H1 (cell line): ENCODE measurements at regions not wholly inside any gene's neighbourhood (a gene's known extent, or its start where the extent isn't known, plus 50 kb on each side); places are given as distances from the start of the nearest gene placed in this dataset.

Source experiments
- CTCF ChIA-PET: fragments of 300-600 bp; sonication (Branson Sonifier 250); formaldehyde crosslinking; loops from one replicate; lab custom pipeline; 2021; ENCODE audit not compliant: partially characterized antibody; lab: Charles Lee
- POLR2A ChIA-PET: fragments of 300-600 bp; sonication (Branson Sonifier 250); formaldehyde crosslinking; loops from one replicate; lab custom pipeline; 2021; ENCODE audit warnings: inconsistent platforms; ENCODE audit not compliant: partially characterized antibody; lab: Charles Lee
- DNase-seq, 2 experiments: peaks; one replicate each; pipeline versions ENCODE4 v3.0.0 to v3.0.0-alpha.2; 2010 to 2022; ENCODE audit warnings: low spot score in 2 of 2, low read depth in 1 of 2, mixed read lengths in 1 of 2
- FAIRE-seq: peaks from 2 replicates; lab custom pipeline; 2011; peaks lifted over from hg19 to GRCh38; lab: Jason Lieb, UNC
- H2AFZ ChIP-seq: 2 replicates; pipeline ENCODE4 v1.8.1; 2012; ENCODE audit warnings: low read length, inconsistent platforms
- H2AK5ac ChIP-seq: 2 replicates; pipeline ENCODE4 v1.6.1; 2013; ENCODE audit warnings: low read depth, low read length
- H2BK120ac ChIP-seq: replicated peaks from 2 replicates; pipeline ENCODE3; 2013; ENCODE audit warnings: low read depth, low read length, inconsistent platforms
- H2BK12ac ChIP-seq: 2 replicates; pipeline ENCODE4 v1.6.1; 2013; ENCODE audit warnings: low read depth, low read length
- H2BK15ac ChIP-seq: 2 replicates; pipeline ENCODE4 v1.6.1; 2013; ENCODE audit warnings: low read length
- H2BK20ac ChIP-seq: 2 replicates; pipeline ENCODE4 v1.6.1; 2013; ENCODE audit warnings: low read length
- H2BK5ac ChIP-seq: 2 replicates; pipeline ENCODE4 v1.6.1; 2013; ENCODE audit warnings: low read depth, low read length
- H3K14ac ChIP-seq: 2 replicates; pipeline ENCODE4 v1.6.1; 2013; ENCODE audit warnings: inconsistent platforms; ENCODE audit not compliant: insufficient read length
- H3K18ac ChIP-seq: 2 replicates; pipeline ENCODE4 v1.6.1; 2013; ENCODE audit warnings: low read length; ENCODE audit errors: extremely low read depth
- H3K23ac ChIP-seq: 2 replicates; pipeline ENCODE4 v1.6.1; 2013; ENCODE audit warnings: inconsistent platforms; ENCODE audit not compliant: insufficient read length
- H3K23me2 ChIP-seq: 2 replicates; pipeline ENCODE4 v1.6.1; 2013; ENCODE audit warnings: low read depth, low read length
- H3K27ac ChIP-seq: 2 replicates; pipeline ENCODE4 v1.6.1; 2011; ENCODE audit warnings: low read depth, low read length, inconsistent platforms
- H3K27me3 ChIP-seq, 4 experiments: replicated peaks in 1 of 4; 1 replicate in 1 of 4; 2 replicates in 3 of 4; pipeline versions ENCODE4 v1.6.1 to v1.8.1; 2011 to 2013; ENCODE audit warnings: low read length in 3 of 4, mild to moderate bottlenecking in 3 of 4, inconsistent platforms in 2 of 4, mixed read lengths in 2 of 4, moderate library complexity in 1 of 4; ENCODE audit not compliant: control insufficient read depth in 3 of 4, insufficient read depth in 3 of 4; ENCODE audit errors: extremely low read depth in 1 of 4
- H3K36me3 ChIP-seq, 4 experiments: 2 replicates each; pipeline versions ENCODE4 v1.6.1 to v1.8.1; 2011 to 2013; ENCODE audit warnings: mild to moderate bottlenecking in 4 of 4, low read length in 3 of 4, moderate library complexity in 2 of 4, control low read depth in 1 of 4, inconsistent platforms in 1 of 4; ENCODE audit not compliant: insufficient read depth in 4 of 4, control insufficient read depth in 2 of 4
- H3K4ac ChIP-seq: replicated peaks from 2 replicates; pipeline ENCODE3; 2013; ENCODE audit warnings: low read length, low read depth, mixed read lengths, inconsistent platforms; ENCODE audit not compliant: insufficient read length
- H3K4me1 ChIP-seq, 4 experiments: replicated peaks in 1 of 4; 1 replicate in 1 of 4; 2 replicates in 3 of 4; pipeline versions ENCODE4 v1.6.1 to v1.8.1; 2011 to 2013; ENCODE audit warnings: low read length in 3 of 4, inconsistent platforms in 2 of 4, mixed read lengths in 1 of 4; ENCODE audit not compliant: insufficient read depth in 4 of 4, control insufficient read depth in 3 of 4
- H3K4me2 ChIP-seq, 2 experiments: 2 replicates each; pipeline versions ENCODE4 v1.6.1 to v1.8.1; 2011 to 2013; ENCODE audit warnings: low read depth in 2 of 2, low read length in 2 of 2, control low read depth in 1 of 2, inconsistent platforms in 1 of 2, mild to moderate bottlenecking in 1 of 2; ENCODE audit not compliant: insufficient read depth in 1 of 2
- H3K4me3 ChIP-seq, 4 experiments: fragments of 200-600, 300-600 bp in 1 of 4; sonication (generic), shearing (Covaris generic), sonication (Bioruptor Twin) in 1 of 4; 2 replicates each; pipeline versions ENCODE4 v1.5.1 to v1.8.1; 2011 to 2016; ENCODE audit warnings: low read length in 4 of 4, low read depth in 3 of 4, control low read depth in 2 of 4, inconsistent platforms in 2 of 4, mild to moderate bottlenecking in 2 of 4, mixed read lengths in 1 of 4, moderate library complexity in 1 of 4; ENCODE audit not compliant: insufficient read depth in 2 of 4; ENCODE audit errors: extremely low read depth in 1 of 4
- H3K56ac ChIP-seq: replicated peaks from 2 replicates; pipeline ENCODE3; 2013; ENCODE audit warnings: low read depth, mild to moderate bottlenecking, mixed read lengths, low read length, inconsistent platforms; ENCODE audit not compliant: insufficient read length
- H3K79me1 ChIP-seq: 2 replicates; pipeline ENCODE4 v1.6.1; 2013; ENCODE audit warnings: low read depth, low read length, control low read depth
- H3K79me2 ChIP-seq, 2 experiments: 2 replicates each; pipeline versions ENCODE4 v1.6.1 to v1.8.1; 2012 to 2013; ENCODE audit warnings: low read length in 2 of 2, mild to moderate bottlenecking in 2 of 2, inconsistent platforms in 1 of 2; ENCODE audit not compliant: insufficient read depth in 2 of 2, control insufficient read depth in 1 of 2
- H3K9ac ChIP-seq, 4 experiments: replicated peaks in 1 of 4; 1 replicate in 1 of 4; 2 replicates in 3 of 4; pipeline versions ENCODE4 v1.6.1 to v1.8.1; 2011 to 2013; ENCODE audit warnings: low read depth in 3 of 4, low read length in 3 of 4, control low read depth in 2 of 4, mild to moderate bottlenecking in 2 of 4, moderate library complexity in 2 of 4, inconsistent platforms in 1 of 4; ENCODE audit errors: extremely low read depth in 1 of 4
- H3K9me3 ChIP-seq, 2 experiments: 2 replicates each; pipeline versions ENCODE4 v1.6.1 to v1.8.1; 2012 to 2013; ENCODE audit warnings: mild to moderate bottlenecking in 2 of 2, moderate library complexity in 2 of 2, control low read depth in 1 of 2, inconsistent platforms in 1 of 2, low read depth in 1 of 2, low read length in 1 of 2, mixed read lengths in 1 of 2; ENCODE audit not compliant: insufficient read depth in 2 of 2
- H4K20me1 ChIP-seq, 2 experiments: replicated peaks in 1 of 2; 2 replicates each; pipeline versions ENCODE3 to v1.8.1; 2011 to 2013; ENCODE audit warnings: inconsistent platforms in 2 of 2, low read length in 2 of 2, mild to moderate bottlenecking in 1 of 2; ENCODE audit not compliant: insufficient read depth in 2 of 2, control insufficient read depth in 1 of 2
- H4K5ac ChIP-seq: 2 replicates; pipeline ENCODE4 v1.6.1; 2013; ENCODE audit warnings: low read length, low read depth, mixed read lengths, inconsistent platforms; ENCODE audit not compliant: insufficient read length
- H4K8ac ChIP-seq: 2 replicates; pipeline ENCODE4 v1.8.0; 2013; ENCODE audit warnings: mild to moderate bottlenecking, moderate library complexity, low read length, inconsistent platforms; ENCODE audit not compliant: insufficient read depth; ENCODE audit errors: extremely low read depth
- H4K91ac ChIP-seq: replicated peaks from 2 replicates; pipeline ENCODE3; 2013; ENCODE audit warnings: low read length, mixed read lengths, inconsistent platforms; ENCODE audit not compliant: insufficient read length
- CTBP2 ChIP-seq: IDR thresholded peaks from 2 replicates; pipeline ENCODE4 v1.7.0; 2011; ENCODE audit warnings: borderline replicate concordance, mild to moderate bottlenecking, moderate library complexity, mixed read lengths, low read length; ENCODE audit not compliant: insufficient read depth, insufficient read length
- HDAC6 ChIP-seq: IDR thresholded peaks from one replicate; pipeline ENCODE4 v1.7.1; 2012; ENCODE audit warnings: low read depth, mild to moderate bottlenecking, inconsistent platforms, low read length, moderate library complexity
- KDM5A ChIP-seq: fragments of 200-600 bp; IDR thresholded peaks from 2 replicates; pipeline ENCODE4 v1.7.1; 2012; ENCODE audit warnings: mild to moderate bottlenecking, low read length, inconsistent platforms, mixed read lengths
- NANOG ChIP-seq: IDR thresholded peaks from 2 replicates; pipeline ENCODE4 v1.6.1; 2011; ENCODE audit warnings: low read length, low read depth, mild to moderate bottlenecking, inconsistent platforms; ENCODE audit not compliant: insufficient read depth, poor library complexity, severe bottlenecking
- RNF2 ChIP-seq: fragments of 200-900, 300-1000 bp; sonication (generic); IDR thresholded peaks from 2 replicates; pipeline ENCODE4 v1.7.1; 2016; ENCODE audit warnings: borderline replicate concordance, low read depth, mild to moderate bottlenecking, antibody characterized with exemption, low read length; ENCODE audit not compliant: poor library complexity, severe bottlenecking; ENCODE audit errors: missing control alignments
- WGBS, 2 experiments: shearing (Covaris generic) in 1 of 2; methylation state at CpG; one replicate each; pipeline versions ENCODE4 v1.1.6 to v1.1.7; 2013 to 2015; ENCODE audit warnings: low lambda C conversion rate in 2 of 2, mixed read lengths in 2 of 2, inconsistent platforms in 1 of 2, low coverage in 1 of 2, missing lambda C conversion rate in 1 of 2; ENCODE audit not compliant: insufficient replicate concordance in 2 of 2, insufficient coverage in 1 of 2, insufficient read length in 1 of 2; ENCODE audit errors: extremely low coverage in 1 of 2, missing lambda C conversion rate in 1 of 2; 5-methylcytosine and 5-hydroxymethylcytosine counted together

- Histone ChIP-seq H3K9me3 (0 out of 4 replicates have a peak, but pooled peaks cover 0 to 2% of the 10 kb centered on the region in 2 experiments), H3K4me3 (no peak overlapping the region), H3K27ac (no peak overlapping the region), H3K4ac (no peak overlapping the region), H3K4me2 (no peak overlapping the region), H2AK5ac (no peak overlapping the region), H3K56ac (no peak overlapping the region), H4K5ac (no peak overlapping the region), H4K8ac (no peak overlapping the region), H3K79me1 (no peaks in the 10 kb centered on the region), H4K91ac (no peak overlapping the region), H3K27me3 (no peaks in the 10 kb centered on the region), H3K36me3 (no peaks in the 10 kb centered on the region; a peak in 1 of 8 replicates), H2BK15ac (no peak overlapping the region), H3K4me1 (peaks cover 0 to 6% (median 2%) of the 10 kb centered on the region in 4 experiments; a peak in 3 of 7 replicates), H2BK12ac (no peak overlapping the region), H3K23me2 (no peaks in the 10 kb centered on the region), H3K9ac (no peak overlapping the region), H2BK120ac (no peak overlapping the region), H3K14ac (no peak overlapping the region), H3K23ac (no peak overlapping the region), H2AFZ (no peak overlapping the region), H3K18ac (no peak overlapping the region), H4K20me1 (no peaks in the 10 kb centered on the region), H3K79me2 (no peaks in the 10 kb centered on the region), H2BK20ac (no peak overlapping the region), H2BK5ac (no peak overlapping the region)
- 94% methylated on average over 1 of the region's 1 CpG; no CpG with 5 or more reads in 1 of the 2 experiments for WGBS, 2 experiments
- ChIA-PET POLR2A (no interaction called here), CTCF (interaction anchor here (0.6 kb wide), 1 partner anchor 9 kb away, joined by 3 read pairs; no protein-coding TSS in a partner anchor)
- FAIRE-seq, result no peak
- TF ChIP-seq HDAC6, result no peak
- no peak for TF ChIP-seq KDM5A
- TF ChIP-seq RNF2, result no peak
- TF ChIP-seq NANOG, result no peak
- no peak for TF ChIP-seq CTBP2
- DNase-seq, result no peak
Observed at GRCh38 chr18:26736301-26736700, 129.2 kb downstream of the AQP4 start.
